ENCODE measurements at regions not wholly inside any gene's neighbourhood (a gene's known extent, or its start where the extent isn't known, plus 50 kb on each side); places are given as distances from the start of the nearest gene placed in this dataset.

DNA sequence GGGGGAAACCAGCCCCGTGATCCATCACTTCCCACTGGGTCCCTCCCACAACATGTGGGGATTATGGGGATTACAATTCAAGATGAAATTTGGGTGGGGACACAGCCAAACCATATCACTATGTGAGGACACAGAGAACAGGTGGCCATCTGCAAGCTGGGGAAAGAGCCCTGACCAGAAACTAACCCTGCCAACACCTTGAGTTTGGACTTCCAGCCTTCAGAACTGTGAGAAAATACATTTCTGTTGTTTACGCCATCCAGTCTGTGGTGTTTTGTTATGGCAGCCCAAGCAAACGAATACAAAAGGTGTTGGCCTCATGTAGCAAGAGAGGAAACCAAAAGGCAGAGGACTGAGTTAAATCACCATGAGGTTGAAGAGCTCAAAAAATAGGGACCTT, 169.9 kb upstream of the TENM3 start:
- Histone ChIP-seq H3K9me3 (peaks cover 0 to 7% of the 10 kb centered on the region in 2 donors), H3K27me3 (no peaks in the 10 kb centered on the region), H3K4me3 (no peak overlapping the region), H3K27ac (no peak overlapping the region), H3K4me1 (no peaks in the 10 kb centered on the region), H3K36me3 (no peaks in the 10 kb centered on the region)
- TF ChIP-seq CTCF (IDR thresholded peaks at IDR 0.05), result no peak
- no peak for DNase-seq
- no peak for ATAC-seq
- intact Hi-C loops (cut with DNase I), result no loop called here

GRCh38 chr4:182074139-182074538, 169.1 kb upstream of the TENM3 start:
- ATAC-seq, result no peak
- Histone ChIP-seq H3K4me3 (no peak overlapping the region), H3K9me3 (peaks cover 0 to 7% of the 10 kb centered on the region in 2 donors), H3K27me3 (no peaks in the 10 kb centered on the region), H3K4me1 (no peaks in the 10 kb centered on the region), H3K36me3 (no peaks in the 10 kb centered on the region), H3K27ac (no peak overlapping the region)
- no peak for TF ChIP-seq CTCF (IDR thresholded peaks at IDR 0.05)
- intact Hi-C loops (cut with DNase I), result no loop called here
- no peak for DNase-seq

- intact Hi-C loops (cut with DNase I), result no loop called here
Observed at GRCh38 chr4:182074810-182075209, 168.4 kb upstream of the TENM3 start.

DNA sequence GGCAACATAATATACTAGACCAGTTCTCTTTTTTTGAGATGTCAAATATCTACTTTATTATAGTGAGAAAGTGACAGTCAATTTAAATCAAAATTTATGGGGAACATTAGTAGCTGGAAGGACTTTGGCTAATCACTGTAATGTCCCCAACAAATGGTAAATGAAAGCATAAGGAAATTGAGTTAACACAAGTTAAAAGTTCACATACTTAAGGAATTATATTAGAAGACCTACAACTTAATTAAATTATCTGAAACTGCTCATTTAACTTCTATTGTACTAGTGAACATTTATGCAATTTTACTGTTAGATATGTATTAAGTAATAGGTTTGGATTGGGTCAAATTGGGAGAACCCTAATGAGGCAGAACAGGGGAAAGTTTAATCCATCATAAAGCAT, 160.3 kb upstream of the TENM3 start:
- ATAC-seq, result no peak
- TF ChIP-seq CTCF (IDR thresholded peaks at IDR 0.05), result no peak
- H3K4me1 ChIP-seq, result no peaks in the 10 kb centered on the region

More at GRCh38 chr4:182074810-182075209, 168.4 kb upstream of the TENM3 start:
- no peaks in the 10 kb centered on the region for H3K4me1 ChIP-seq
- H3K9me3 ChIP-seq, result peaks cover 0 to 7% of the 10 kb centered on the region in 2 donors
- no peaks in the 10 kb centered on the region for H3K27me3 ChIP-seq
- H3K36me3 ChIP-seq, result no peaks in the 10 kb centered on the region
- H3K4me3 ChIP-seq, result no peak overlapping the region
- H3K27ac ChIP-seq, result no peak overlapping the region
- TF ChIP-seq CTCF (IDR thresholded peaks at IDR 0.05), result no peak
- DNase-seq, result no peak
- no peak for ATAC-seq

GRCh38 chr4:182083671-182084410, 159.4 kb upstream of the TENM3 start:
- no peak overlapping the region for H3K27ac ChIP-seq
- ATAC-seq, result no peak
- H3K4me1 ChIP-seq, result no peaks in the 10 kb centered on the region
- no peaks in the 10 kb centered on the region for H3K27me3 ChIP-seq
- no peak overlapping the region for H3K4me3 ChIP-seq
- DNase-seq, result no peak
- no peaks in the 10 kb centered on the region for H3K9me3 ChIP-seq
- TF ChIP-seq CTCF (IDR thresholded peaks at IDR 0.05), result no peak
- intact Hi-C loops (cut with DNase I), result no loop called here
- no peaks in the 10 kb centered on the region for H3K36me3 ChIP-seq

More for the DNA sequence above, 160.3 kb upstream of the TENM3 start:
- no peak for DNase-seq
- H3K36me3 ChIP-seq, result no peaks in the 10 kb centered on the region
- no peaks in the 10 kb centered on the region for H3K9me3 ChIP-seq
- no peak overlapping the region for H3K4me3 ChIP-seq
- H3K27me3 ChIP-seq, result no peaks in the 10 kb centered on the region
- no peak overlapping the region for H3K27ac ChIP-seq
- intact Hi-C loops (cut with DNase I), result no loop called here
